HG03520 (cell line): ENCODE measurements at regions not wholly inside any gene's neighbourhood (a gene's known extent, or its start where the extent isn't known, plus 50 kb on each side); places are given as distances from the start of the nearest gene placed in this dataset.
A peak's percentile ranks its signal among the peaks of the same experiment; 100 is the strongest.

Source experiments
- ATAC-seq: cut with Tn5 transposase; IDR thresholded peaks from one replicate; pipeline ENCODE4 v1.9.1; 2021; ENCODE audit warnings: mild to moderate bottlenecking, moderate library complexity; ENCODE audit not compliant: unreplicated experiment

DNA sequence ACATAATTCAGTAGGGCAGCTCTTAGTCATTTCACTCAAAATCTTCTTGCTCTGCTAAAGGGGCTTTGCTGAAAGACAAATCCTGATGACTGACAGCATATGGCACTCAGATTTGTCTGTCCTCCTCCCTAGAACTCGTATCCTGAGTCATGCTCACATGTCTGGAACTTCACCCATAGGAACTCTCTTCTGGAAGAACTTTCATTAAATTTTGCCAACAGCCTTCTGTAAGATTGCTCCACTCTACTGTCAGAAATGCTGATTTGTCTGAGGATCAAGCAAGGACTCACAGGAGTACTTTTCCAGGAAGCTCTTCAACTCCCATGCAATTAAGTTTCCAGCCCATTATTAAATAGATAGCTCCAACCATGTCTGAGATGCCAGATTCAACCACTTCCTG is 59.8 kb upstream of the SNX2 start:
- ATAC-seq, result no peak

DNA sequence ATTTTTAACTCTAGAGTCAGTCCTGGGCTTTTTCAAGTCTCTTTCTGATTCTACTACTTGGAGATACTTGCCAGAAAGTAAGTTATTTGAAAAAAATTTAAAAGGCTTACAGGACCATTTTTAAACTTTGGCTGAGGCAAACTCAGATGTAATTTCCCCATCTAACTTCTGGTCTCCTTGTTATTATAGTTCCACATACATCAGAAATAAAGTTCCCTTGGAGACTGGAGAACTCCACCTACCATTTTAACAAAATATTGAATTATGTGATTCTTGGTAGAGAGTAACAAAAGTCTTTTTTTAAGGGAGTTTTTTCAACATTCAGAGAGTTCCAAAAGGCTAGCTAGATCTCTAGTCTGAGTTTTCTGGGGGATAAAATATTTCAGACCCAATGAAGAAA is 56.3 kb upstream of the SNX2 start:
- no peak for ATAC-seq

DNA sequence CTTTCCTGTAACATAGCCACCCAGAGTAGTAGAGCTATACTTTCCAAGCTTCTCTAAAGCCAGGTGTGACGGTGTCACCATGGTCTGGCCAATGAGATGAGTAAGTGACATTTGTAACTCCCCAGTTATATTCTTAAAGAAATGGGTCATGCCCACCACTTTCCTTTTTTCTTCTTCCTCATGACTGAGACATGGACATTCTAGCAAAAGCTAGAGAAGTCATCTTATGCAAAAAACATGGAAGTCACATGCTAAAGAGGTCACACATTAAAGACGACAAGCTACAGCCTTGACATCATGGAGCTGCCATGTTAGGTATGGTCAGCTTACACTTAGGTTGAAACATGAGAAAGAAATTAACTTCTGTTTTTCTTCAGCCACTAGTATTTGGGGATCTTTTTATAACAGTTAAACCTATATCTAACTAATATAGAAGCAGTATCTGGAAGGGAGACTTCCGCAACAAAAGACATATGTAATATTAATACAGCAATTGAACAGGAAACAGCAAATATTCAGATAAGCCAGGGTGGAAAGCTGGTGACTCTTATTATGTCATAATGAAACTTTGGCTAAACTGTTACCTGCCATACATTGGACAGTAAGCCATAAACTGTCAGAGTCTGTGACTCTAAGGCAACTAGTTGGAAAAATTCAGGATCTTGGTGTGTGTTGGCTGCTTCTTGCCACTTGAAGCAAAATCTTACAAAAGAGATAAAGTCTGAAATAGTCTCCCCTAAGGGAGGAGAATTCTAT is 54.7 kb upstream of the SNX2 start:
- ATAC-seq, result no peak

DNA sequence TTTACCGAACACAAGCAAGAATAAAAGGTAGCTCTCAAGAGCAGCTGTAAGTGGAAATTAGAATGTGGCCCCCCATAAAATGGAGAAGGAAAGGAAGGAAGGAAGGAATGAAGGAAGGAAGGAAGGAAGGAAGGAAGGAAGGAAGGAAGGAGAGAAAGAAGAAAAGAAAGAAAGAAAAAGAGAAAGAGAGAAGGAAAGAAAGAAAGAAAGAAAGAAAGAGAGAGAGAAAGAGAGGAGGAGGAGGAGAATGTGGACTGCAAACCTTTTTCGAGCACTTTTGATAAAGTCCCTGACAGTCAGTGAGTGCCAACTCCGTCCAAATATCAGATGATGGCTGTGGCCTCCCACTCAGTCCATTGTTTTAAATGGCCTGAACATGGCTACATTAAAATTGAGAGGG is 53.8 kb upstream of the SNX2 start:
- no peak for ATAC-seq

DNA sequence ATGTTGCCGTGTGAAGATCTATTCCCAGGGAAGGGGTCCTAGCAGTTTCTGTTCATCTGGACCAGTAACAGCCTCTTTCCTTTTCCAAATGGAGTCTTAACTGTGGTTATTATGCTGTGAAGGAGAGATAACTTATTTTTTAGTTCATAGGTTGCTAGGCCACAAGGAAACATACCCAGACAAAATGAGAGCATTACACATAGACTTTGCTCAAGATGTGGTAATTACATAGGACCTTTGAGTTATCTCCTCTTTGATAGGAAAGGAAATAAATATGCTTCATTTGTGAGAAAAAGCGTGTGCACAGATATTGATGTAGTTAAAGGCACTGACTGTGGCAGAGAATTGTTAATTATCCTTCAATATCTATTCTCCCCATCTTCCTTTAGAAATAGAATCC is 52.5 kb upstream of the SNX2 start:
- ATAC-seq, result no peak

DNA sequence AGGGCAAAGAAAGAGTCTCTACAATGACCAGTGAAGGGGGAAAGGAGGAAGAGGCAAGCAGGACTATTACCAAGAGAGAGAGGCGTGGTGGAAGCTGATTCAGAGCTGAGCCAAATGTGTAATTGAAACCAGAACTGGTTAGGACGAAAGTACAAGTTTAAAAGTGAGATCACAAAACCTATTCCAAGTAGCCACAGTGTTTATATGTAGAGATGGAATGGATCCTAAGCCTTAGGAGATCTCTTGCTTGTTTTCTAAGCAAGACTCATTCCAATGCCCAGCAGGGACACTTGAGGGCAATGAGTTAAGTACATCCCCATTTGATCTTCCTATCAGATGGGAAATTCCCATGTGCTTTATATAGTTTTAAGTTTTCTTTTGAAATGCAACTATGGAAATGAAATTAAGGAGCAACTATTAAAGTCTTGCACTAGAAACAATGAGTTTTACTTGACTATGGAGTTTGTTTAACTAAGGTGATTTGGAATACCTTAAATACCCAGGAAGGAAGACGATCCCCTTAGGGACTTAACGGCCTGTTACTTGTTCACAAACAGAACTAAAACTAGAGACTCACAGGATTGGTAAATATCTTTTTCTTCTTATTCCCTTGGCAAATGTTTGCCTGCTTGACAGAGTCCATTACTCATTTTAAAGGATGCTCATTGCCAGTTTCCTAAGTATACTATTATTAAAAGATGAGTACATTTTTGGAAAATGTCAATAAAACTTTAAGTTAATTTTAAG is 51.1 kb upstream of the SNX2 start:
- peak; percentile 93 for ATAC-seq
